GM20000 (cell line): ENCODE measurements at regions not wholly inside any gene's neighbourhood (a gene's known extent, or its start where the extent isn't known, plus 50 kb on each side); places are given as distances from the start of the nearest gene placed in this dataset.

Experiments used
- DNase-seq: peaks from one replicate; pipeline ENCODE4 v3.0.0; 2012; ENCODE audit warnings: low spot score
- CTCF ChIP-seq: IDR thresholded peaks from 2 replicates; pipeline ENCODE4 v1.5.1; 2012; ENCODE audit warnings: mild to moderate bottlenecking, control low read depth; ENCODE audit errors: extremely low read depth, missing control alignments

GRCh38 chr1:186605762-186606350, 74.4 kb downstream of the PTGS2 start:
- DNase-seq: peak; percentile 23
- peak; percentile 71 for TF ChIP-seq CTCF

GRCh38 chr1:186595969-186596368, 84.3 kb downstream of the PTGS2 start:
- no peak for TF ChIP-seq CTCF
- DNase-seq: no peak

- no peak for DNase-seq
- TF ChIP-seq CTCF: no peak
These were observed 101.8 kb downstream of the PTGS2 start for GRCh38 chr1:186578325-186579016.

- no peak for DNase-seq
- no peak for TF ChIP-seq CTCF
These were observed 102.6 kb downstream of the PTGS2 start for GRCh38 chr1:186577633-186578032.

- no peak for DNase-seq
These were observed 103.0 kb downstream of the PTGS2 start for GRCh38 chr1:186577216-186577615.

GRCh38 chr1:186575348-186575747, 104.9 kb downstream of the PTGS2 start:
- no peak for TF ChIP-seq CTCF
- no peak for DNase-seq

More at GRCh38 chr1:186577216-186577615, 103.0 kb downstream of the PTGS2 start:
- TF ChIP-seq CTCF: no peak

GRCh38 chr1:186574926-186575325, 105.3 kb downstream of the PTGS2 start:
- DNase-seq: no peak
- TF ChIP-seq CTCF: no peak
